ENCODE measurements at regions not wholly inside any gene's neighbourhood (a gene's known extent, or its start where the extent isn't known, plus 50 kb on each side); places are given as distances from the start of the nearest gene placed in this dataset.

- no peaks in the 10 kb centered on the region for H3K79me1 ChIP-seq (ENCODE audit: insufficient read depth, low read depth, low read length, poor library complexity, severe bottlenecking)
- H4K91ac ChIP-seq (ENCODE audit: insufficient read length, low read depth, low read length) = no peak overlapping the region
- H3K23ac ChIP-seq (ENCODE audit: insufficient read length, low read depth, low read length) = no peak overlapping the region
- H2BK12ac ChIP-seq (ENCODE audit: insufficient read length, low read depth, low read length) = no peak overlapping the region
- no peak overlapping the region for H2AFZ ChIP-seq (ENCODE audit: low read length)
- no peak overlapping the region for H3K56ac ChIP-seq (ENCODE audit: insufficient read length, low read depth, low read length)
- H3K18ac ChIP-seq (ENCODE audit: insufficient read length, low read depth, low read length) = no peak overlapping the region
- no peak overlapping the region for H3K14ac ChIP-seq (ENCODE audit: insufficient read depth, low read length)
- H3T11ph ChIP-seq (ENCODE audit: low read length) = no peak overlapping the region
- no peak overlapping the region for H2BK5ac ChIP-seq (ENCODE audit: insufficient read length, low read length)
- H3K9me3 ChIP-seq (ENCODE audit: control insufficient read depth, low read depth, low read length) = no peaks in the 10 kb centered on the region
- no peaks in the 10 kb centered on the region for H3K79me2 ChIP-seq (ENCODE audit: insufficient read depth, low read length)
- no peak overlapping the region for H2BK15ac ChIP-seq (ENCODE audit: low read depth, low read length)
- no peak for DNase-seq
- no peak overlapping the region for H3K9ac ChIP-seq (ENCODE audit: extremely low read depth, insufficient read length, low read length)
- no peaks in the 10 kb centered on the region for H3K23me2 ChIP-seq (ENCODE audit: insufficient read length, low read depth, low read length, poor library complexity, severe bottlenecking)
- no peak overlapping the region for H3K27ac ChIP-seq (ENCODE audit: insufficient read length, low read depth, low read length)
- no peak overlapping the region for H2AK5ac ChIP-seq (ENCODE audit: insufficient read length, low read length)
- H3K4me1 ChIP-seq (ENCODE audit: insufficient read depth, low read length) = no peaks in the 10 kb centered on the region
- no peak overlapping the region for H2BK20ac ChIP-seq (ENCODE audit: low read depth, low read length, poor library complexity, severe bottlenecking)
- no peaks in the 10 kb centered on the region; the same call in none of the 2 replicates for H3K27me3 Mint-ChIP-seq (ENCODE audit: low read depth)
- no peak overlapping the region for H4K8ac ChIP-seq (replicated peaks; ENCODE audit: insufficient read length, low read depth, low read length)
- no peak overlapping the region for H2BK120ac ChIP-seq (ENCODE audit: low read depth, low read length, poor library complexity, severe bottlenecking)
- no peaks in the 10 kb centered on the region for H3K9me3 Mint-ChIP-seq
- no peak overlapping the region for H3K4me2 ChIP-seq (ENCODE audit: insufficient read depth, insufficient read length, low read length)
- no peaks in the 10 kb centered on the region for H3K36me3 Mint-ChIP-seq (ENCODE audit: insufficient read depth in 1 of 3, low read depth in 3 of 3)
- no peak overlapping the region for H3K4ac ChIP-seq (ENCODE audit: low read depth, low read length)
- no peaks in the 10 kb centered on the region for H4K20me1 ChIP-seq (ENCODE audit: control insufficient read depth, insufficient read depth, insufficient read length)
- H3K4me3 Mint-ChIP-seq = no peak overlapping the region
- H4K5ac ChIP-seq (ENCODE audit: insufficient read length, low read depth, low read length) = no peak overlapping the region
- TF ChIP-seq CTCF (conservative IDR thresholded peaks at IDR 0.05) = no peak
- no peaks in the 10 kb centered on the region for H3K4me1 Mint-ChIP-seq
- no peaks in the 10 kb centered on the region for H3K27me3 ChIP-seq (ENCODE audit: insufficient read depth, low read length)
- H3K27ac Mint-ChIP-seq = no peak overlapping the region
These were observed 307.6 kb upstream of the FERMT1 start for GRCh38 chr20:6430381-6430780.

Data from H9 (cell line).